GM19324 (cell line): ENCODE measurements at regions not wholly inside any gene's neighbourhood (a gene's known extent, or its start where the extent isn't known, plus 50 kb on each side); places are given as distances from the start of the nearest gene placed in this dataset.
A peak's percentile ranks its signal among the peaks of the same experiment; 100 is the strongest.

Experiments used
- ATAC-seq: cut with Tn5 transposase; IDR thresholded peaks from one replicate; pipeline ENCODE4 v1.9.1; 2021; ENCODE audit warnings: mild to moderate bottlenecking, moderate library complexity; ENCODE audit not compliant: unreplicated experiment, low FRiP score

GRCh38 chr12:93127107-93127560 is 198.0 kb upstream of the EEA1 start:
- no peak for ATAC-seq

GRCh38 chr12:93127582-93128331 is 198.7 kb upstream of the EEA1 start:
- no peak for ATAC-seq

GRCh38 chr12:93128332-93128707 is 199.2 kb upstream of the EEA1 start:
- ATAC-seq = no peak

- ATAC-seq = no peak
These were observed 201.4 kb upstream of the EEA1 start for GRCh38 chr12:93130366-93131054.

- no peak for ATAC-seq
These were observed 204.3 kb upstream of the EEA1 start for GRCh38 chr12:93133361-93133760.

- ATAC-seq = no peak
These were observed 205.2 kb upstream of the EEA1 start for GRCh38 chr12:93134175-93134890.

- no peak for ATAC-seq
These were observed 205.8 kb upstream of the EEA1 start for GRCh38 chr12:93134893-93135285.

- peak; percentile 39 for ATAC-seq
These were observed 206.5 kb upstream of the EEA1 start for GRCh38 chr12:93135286-93136239.

- ATAC-seq = no peak
These were observed 207.4 kb upstream of the EEA1 start for GRCh38 chr12:93136253-93137055.

- no peak for ATAC-seq
These were observed 208.8 kb upstream of the EEA1 start for GRCh38 chr12:93137656-93138612.

GRCh38 chr12:93139028-93139665 is 210.1 kb upstream of the EEA1 start:
- ATAC-seq = no peak

- no peak for ATAC-seq
These were observed 211.2 kb upstream of the EEA1 start for GRCh38 chr12:93140325-93140724.

GRCh38 chr12:93140801-93141200 is 211.7 kb upstream of the EEA1 start:
- no peak for ATAC-seq

GRCh38 chr12:93142881-93143280 is 213.8 kb upstream of the EEA1 start:
- no peak for ATAC-seq

GRCh38 chr12:93144109-93144508 is 215.0 kb upstream of the EEA1 start:
- no peak for ATAC-seq

- no peak for ATAC-seq
These were observed 216.0 kb upstream of the EEA1 start for GRCh38 chr12:93145086-93145485.

GRCh38 chr12:93146263-93146939 is 217.3 kb upstream of the EEA1 start:
- ATAC-seq = no peak
